LNCaP clone FGC (cell line): ENCODE measurements at regions not wholly inside any gene's neighbourhood (a gene's known extent, or its start where the extent isn't known, plus 50 kb on each side); places are given as distances from the start of the nearest gene placed in this dataset.
"Not testable (repeated sequence)": the region's sequence is repeated elsewhere in the genome, so short reads cannot be mapped to it uniquely, and the experiment has no call there.

Source experiments
- DNase-seq: peaks from one replicate; pipeline ENCODE4 v3.0.0-alpha.2; 2011; ENCODE audit warnings: low read depth
- H3K4me3 ChIP-seq: 2 replicates; pipeline ENCODE4 v1.5.1; 2011; ENCODE audit warnings: mild to moderate bottlenecking, low read depth, low read length, control low read depth
- CTCF ChIP-seq: IDR thresholded peaks from 2 replicates; pipeline ENCODE4 v1.5.1; 2012; ENCODE audit warnings: mild to moderate bottlenecking; ENCODE audit not compliant: control insufficient read depth, insufficient read depth; ENCODE audit errors: extremely low read depth

GRCh38 chr6:54535568-54535967 is 227.3 kb downstream of the TINAG start:
- no peak for DNase-seq
- no peak overlapping the region for H3K4me3 ChIP-seq
- no peak for TF ChIP-seq CTCF

- DNase-seq, result no peak
- H3K4me3 ChIP-seq, result no peak overlapping the region
- TF ChIP-seq CTCF, result no peak
These were observed 233.3 kb downstream of the TINAG start for GRCh38 chr6:54541541-54541940.

- no peak for TF ChIP-seq CTCF
- H3K4me3 ChIP-seq, result no peak overlapping the region
- DNase-seq, result no peak
These were observed 250.9 kb downstream of the TINAG start for GRCh38 chr6:54559136-54559535.

- DNase-seq, H3K4me3 ChIP-seq: not testable (repeated sequence)
These were observed 255.9 kb downstream of the TINAG start for GRCh38 chr6:54564188-54564587.

GRCh38 chr6:54574671-54575070 is 266.4 kb downstream of the TINAG start:
- no peak for TF ChIP-seq CTCF
- DNase-seq, result peak; percentile 8
- no peak overlapping the region for H3K4me3 ChIP-seq

- no peak for DNase-seq
- no peak for TF ChIP-seq CTCF
- no peak overlapping the region for H3K4me3 ChIP-seq
These were observed 268.3 kb upstream of the FAM83B start for GRCh38 chr6:54578261-54578660.

GRCh38 chr6:54579011-54579410 is 267.6 kb upstream of the FAM83B start:
- no peak for DNase-seq
- TF ChIP-seq CTCF, result no peak
- H3K4me3 ChIP-seq, result no peak overlapping the region

GRCh38 chr6:54586251-54586650 is 260.3 kb upstream of the FAM83B start:
- DNase-seq, result no peak
- H3K4me3 ChIP-seq, result no peak overlapping the region
- TF ChIP-seq CTCF, result no peak
